SH-SY5Y (cell line): ENCODE measurements at regions not wholly inside any gene's neighbourhood (a gene's known extent, or its start where the extent isn't known, plus 50 kb on each side); places are given as distances from the start of the nearest gene placed in this dataset.

Experiments used
- GATA2 ChIP-seq: IDR thresholded peaks from 2 replicates; pipeline ENCODE4 v1.6.1; 2011; ENCODE audit warnings: mild to moderate bottlenecking, low read depth, low read length
- GATA3 ChIP-seq: IDR thresholded peaks from 2 replicates; pipeline ENCODE4 v1.6.1; 2011; ENCODE audit warnings: low read depth, mild to moderate bottlenecking, low read length, moderate library complexity

DNA sequence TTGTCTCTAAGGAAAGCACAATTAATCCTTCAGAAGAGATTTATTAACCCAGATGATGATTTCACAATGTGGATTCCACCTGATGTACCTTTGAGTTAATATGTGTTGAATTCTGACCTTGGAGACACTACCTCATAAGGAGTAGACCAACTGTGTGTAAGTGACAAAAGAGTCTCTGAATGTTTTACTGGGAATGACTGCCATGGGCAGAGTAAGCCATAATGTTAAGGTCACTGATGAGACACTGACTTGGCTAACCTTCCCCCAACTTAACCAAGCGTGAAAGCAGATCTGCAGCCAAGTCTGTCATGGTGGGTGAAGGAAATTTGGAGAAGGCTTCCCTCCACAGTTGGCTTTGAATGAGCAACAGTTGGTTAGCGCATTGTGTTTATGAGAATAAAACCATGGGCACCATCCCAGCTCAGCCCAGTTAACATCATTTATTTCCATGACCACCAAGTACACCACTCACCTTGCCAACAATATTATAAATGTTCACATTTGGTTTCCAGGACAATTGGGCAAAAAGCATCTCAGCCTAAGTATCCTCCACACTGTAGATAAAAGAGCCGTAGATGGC, 618.5 kb downstream of the KCNJ2 start:
- TF ChIP-seq GATA2 (no peak), GATA3 (no peak)
